Panc1 (cell line): ENCODE measurements at regions not wholly inside any gene's neighbourhood (a gene's known extent, or its start where the extent isn't known, plus 50 kb on each side); places are given as distances from the start of the nearest gene placed in this dataset.

Experiments used
- ATAC-seq: fragments of 200-7000 bp; cut with Tn5 transposase; 2 replicates; pipeline ENCODE4 v1.9.1; 2020; ENCODE audit warnings: mild to moderate bottlenecking, moderate library complexity
- BruUV-seq: library from RNA; stranded (reverse); fragments of 400-500 nt; replicated peaks from 2 replicates; lab custom pipeline; 2021; lab: Mats Ljungman, UMichigan
- CTCF ChIA-PET: fragments of 300-600 bp; sonication (Branson Sonifier 250); formaldehyde crosslinking; loops from one replicate; lab custom pipeline; 2022; ENCODE audit warnings: antibody characterized with exemption; lab: Charles Lee
- POLR2A ChIA-PET: fragments of 300-600 bp; sonication (Branson Sonifier 250); formaldehyde crosslinking; loops from one replicate; lab custom pipeline; 2022; ENCODE audit warnings: antibody characterized with exemption; lab: Charles Lee
- DNase-seq: peaks from one replicate; pipeline ENCODE4 v3.0.0-alpha.2; 2010; ENCODE audit warnings: low read depth, low spot score
- H3K27ac ChIP-seq: 2 replicates; pipeline ENCODE4 v1.5.1; 2011; ENCODE audit warnings: mild to moderate bottlenecking, low read length, inconsistent platforms
- H3K27me3 ChIP-seq: fragments of 200-500 bp; sonication (Bioruptor generic); 2 replicates; pipeline ENCODE4 v1.6.0; 2014; ENCODE audit warnings: low read length, inconsistent platforms; ENCODE audit not compliant: control insufficient read depth, insufficient read depth
- H3K36me3 ChIP-seq: fragments of 200-500 bp; sonication (Bioruptor generic); 2 replicates; pipeline ENCODE4 v1.5.1; 2014; ENCODE audit warnings: inconsistent platforms, mild to moderate bottlenecking, low read length, moderate library complexity; ENCODE audit not compliant: control insufficient read depth, insufficient read depth
- H3K4me1 ChIP-seq: 2 replicates; pipeline ENCODE4 v1.5.1; 2011; ENCODE audit warnings: inconsistent platforms, mild to moderate bottlenecking, low read length, moderate library complexity; ENCODE audit not compliant: control insufficient read depth, insufficient read depth
- H3K4me3 ChIP-seq, 2 experiments: 2 replicates each; pipeline ENCODE4 v1.5.1; 2011 to 2012; ENCODE audit warnings: low read depth in 2 of 2, low read length in 2 of 2, mild to moderate bottlenecking in 2 of 2, inconsistent platforms in 1 of 2, moderate library complexity in 1 of 2
- H3K9me3 ChIP-seq: fragments of 200-500 bp; sonication (Bioruptor generic); 2 replicates; pipeline ENCODE4 v1.5.1; 2014; ENCODE audit warnings: low read depth, mild to moderate bottlenecking, inconsistent platforms, low read length, moderate library complexity; ENCODE audit not compliant: control insufficient read depth, insufficient read depth
- POLR2AphosphoS5 ChIP-seq: IDR thresholded peaks from 2 replicates; pipeline ENCODE4 v1.6.1; 2012; ENCODE audit warnings: mild to moderate bottlenecking, low read depth, low read length, moderate library complexity
- SIN3A ChIP-seq: IDR thresholded peaks from 2 replicates; pipeline ENCODE4 v1.6.1; 2012; ENCODE audit warnings: low read depth, mild to moderate bottlenecking, low read length, moderate library complexity, borderline replicate concordance; ENCODE audit not compliant: insufficient read depth
- TCF7L2 ChIP-seq: IDR thresholded peaks from 2 replicates; pipeline ENCODE4 v1.6.1; 2011; ENCODE audit warnings: mild to moderate bottlenecking, low read depth, low read length, inconsistent platforms
- in situ Hi-C: cut with HindIII; loops from 2 replicates; pipeline ENCODE4 v1.10.0; 2016; ENCODE audit warnings: low sequenced_read_pairs, low pct_unique_long_range_greater_than_20kb
- intact Hi-C: fragments of 100-400 bp; cut with micrococcal nuclease; formaldehyde crosslinking; loops from one replicate; pipeline ENCODE4 v1.10.0; 2022; ENCODE audit not compliant: unreplicated experiment
- TF ChIP-seq, protein P1 (sequence below), 2 experiments: IDR thresholded peaks; 2 replicates each; pipeline ENCODE4 v1.6.1; 2011 to 2012; ENCODE audit warnings: low read depth in 2 of 2, control low read depth in 1 of 2, low read length in 1 of 2, mild to moderate bottlenecking in 1 of 2, moderate library complexity in 1 of 2; ENCODE audit not compliant: insufficient read depth in 1 of 2
- TF ChIP-seq, protein P2 (sequence below): fragments of 450-650 bp; IDR thresholded peaks from 2 replicates; pipeline ENCODE4 v1.5.1; 2017; ENCODE audit warnings: mild to moderate bottlenecking

GRCh38 chr7:125984795-125985194, 1055.2 kb upstream of the POT1 start:
- POLR2A ChIA-PET, result no interaction called here
- H3K4me3 ChIP-seq, result no peak overlapping the region

GRCh38 chr7:125971656-125972055, 1042.0 kb upstream of the POT1 start:
- Histone ChIP-seq H3K4me1 (no peaks in the 10 kb centered on the region), H3K27ac (no peak overlapping the region), H3K4me3 (no peak overlapping the region), H3K9me3 (no peaks in the 10 kb centered on the region), H3K27me3 (no peaks in the 10 kb centered on the region), H3K36me3 (no peaks in the 10 kb centered on the region)
- DNase-seq, result no peak
- intact Hi-C loops, result no loop called here
- TF ChIP-seq, protein P1, sequence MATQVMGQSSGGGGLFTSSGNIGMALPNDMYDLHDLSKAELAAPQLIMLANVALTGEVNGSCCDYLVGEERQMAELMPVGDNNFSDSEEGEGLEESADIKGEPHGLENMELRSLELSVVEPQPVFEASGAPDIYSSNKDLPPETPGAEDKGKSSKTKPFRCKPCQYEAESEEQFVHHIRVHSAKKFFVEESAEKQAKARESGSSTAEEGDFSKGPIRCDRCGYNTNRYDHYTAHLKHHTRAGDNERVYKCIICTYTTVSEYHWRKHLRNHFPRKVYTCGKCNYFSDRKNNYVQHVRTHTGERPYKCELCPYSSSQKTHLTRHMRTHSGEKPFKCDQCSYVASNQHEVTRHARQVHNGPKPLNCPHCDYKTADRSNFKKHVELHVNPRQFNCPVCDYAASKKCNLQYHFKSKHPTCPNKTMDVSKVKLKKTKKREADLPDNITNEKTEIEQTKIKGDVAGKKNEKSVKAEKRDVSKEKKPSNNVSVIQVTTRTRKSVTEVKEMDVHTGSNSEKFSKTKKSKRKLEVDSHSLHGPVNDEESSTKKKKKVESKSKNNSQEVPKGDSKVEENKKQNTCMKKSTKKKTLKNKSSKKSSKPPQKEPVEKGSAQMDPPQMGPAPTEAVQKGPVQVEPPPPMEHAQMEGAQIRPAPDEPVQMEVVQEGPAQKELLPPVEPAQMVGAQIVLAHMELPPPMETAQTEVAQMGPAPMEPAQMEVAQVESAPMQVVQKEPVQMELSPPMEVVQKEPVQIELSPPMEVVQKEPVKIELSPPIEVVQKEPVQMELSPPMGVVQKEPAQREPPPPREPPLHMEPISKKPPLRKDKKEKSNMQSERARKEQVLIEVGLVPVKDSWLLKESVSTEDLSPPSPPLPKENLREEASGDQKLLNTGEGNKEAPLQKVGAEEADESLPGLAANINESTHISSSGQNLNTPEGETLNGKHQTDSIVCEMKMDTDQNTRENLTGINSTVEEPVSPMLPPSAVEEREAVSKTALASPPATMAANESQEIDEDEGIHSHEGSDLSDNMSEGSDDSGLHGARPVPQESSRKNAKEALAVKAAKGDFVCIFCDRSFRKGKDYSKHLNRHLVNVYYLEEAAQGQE (IDR thresholded peaks at IDR 0.05; ENCODE audit: insufficient read depth in 1 of 2, low read depth in 2 of 2, low read length in 1 of 2), result no peak
- TF ChIP-seq POLR2AphosphoS5 (no peak), TCF7L2 (no peak), SIN3A (no peak)
- TF ChIP-seq, protein P2, sequence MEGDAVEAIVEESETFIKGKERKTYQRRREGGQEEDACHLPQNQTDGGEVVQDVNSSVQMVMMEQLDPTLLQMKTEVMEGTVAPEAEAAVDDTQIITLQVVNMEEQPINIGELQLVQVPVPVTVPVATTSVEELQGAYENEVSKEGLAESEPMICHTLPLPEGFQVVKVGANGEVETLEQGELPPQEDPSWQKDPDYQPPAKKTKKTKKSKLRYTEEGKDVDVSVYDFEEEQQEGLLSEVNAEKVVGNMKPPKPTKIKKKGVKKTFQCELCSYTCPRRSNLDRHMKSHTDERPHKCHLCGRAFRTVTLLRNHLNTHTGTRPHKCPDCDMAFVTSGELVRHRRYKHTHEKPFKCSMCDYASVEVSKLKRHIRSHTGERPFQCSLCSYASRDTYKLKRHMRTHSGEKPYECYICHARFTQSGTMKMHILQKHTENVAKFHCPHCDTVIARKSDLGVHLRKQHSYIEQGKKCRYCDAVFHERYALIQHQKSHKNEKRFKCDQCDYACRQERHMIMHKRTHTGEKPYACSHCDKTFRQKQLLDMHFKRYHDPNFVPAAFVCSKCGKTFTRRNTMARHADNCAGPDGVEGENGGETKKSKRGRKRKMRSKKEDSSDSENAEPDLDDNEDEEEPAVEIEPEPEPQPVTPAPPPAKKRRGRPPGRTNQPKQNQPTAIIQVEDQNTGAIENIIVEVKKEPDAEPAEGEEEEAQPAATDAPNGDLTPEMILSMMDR, result no peak
- no TSS peak for BruUV-seq
- in situ Hi-C loops, result no loop called here
- POLR2A ChIA-PET, result no interaction called here
- CTCF ChIA-PET, result interaction anchor here (0.5 kb wide), 1 partner anchor 975 kb away, joined by 8 read pairs; no protein-coding TSS in a partner anchor
- no peak for ATAC-seq

More at GRCh38 chr7:125984795-125985194, 1055.2 kb upstream of the POT1 start:
- TF ChIP-seq TCF7L2 (no peak), SIN3A (no peak), POLR2AphosphoS5 (no peak)
- TF ChIP-seq, protein P1 (IDR thresholded peaks at IDR 0.05; ENCODE audit: insufficient read depth in 1 of 2, low read depth in 2 of 2, low read length in 1 of 2), result no peak
- TF ChIP-seq, protein P2, result no peak
- DNase-seq (no peak), ATAC-seq (no peak)
- H3K9me3 ChIP-seq, result no peaks in the 10 kb centered on the region
- no TSS peak for BruUV-seq
- no peaks in the 10 kb centered on the region for H3K27me3 ChIP-seq
- no peaks in the 10 kb centered on the region for H3K4me1 ChIP-seq
- in situ Hi-C loops (no loop called here), intact Hi-C loops (no loop called here)
- CTCF ChIA-PET, result no interaction called here
- H3K36me3 ChIP-seq, result no peaks in the 10 kb centered on the region
- no peak overlapping the region for H3K27ac ChIP-seq
